ENCODE measurements at regions not wholly inside any gene's neighbourhood (a gene's known extent, or its start where the extent isn't known, plus 50 kb on each side); places are given as distances from the start of the nearest gene placed in this dataset.

DNA sequence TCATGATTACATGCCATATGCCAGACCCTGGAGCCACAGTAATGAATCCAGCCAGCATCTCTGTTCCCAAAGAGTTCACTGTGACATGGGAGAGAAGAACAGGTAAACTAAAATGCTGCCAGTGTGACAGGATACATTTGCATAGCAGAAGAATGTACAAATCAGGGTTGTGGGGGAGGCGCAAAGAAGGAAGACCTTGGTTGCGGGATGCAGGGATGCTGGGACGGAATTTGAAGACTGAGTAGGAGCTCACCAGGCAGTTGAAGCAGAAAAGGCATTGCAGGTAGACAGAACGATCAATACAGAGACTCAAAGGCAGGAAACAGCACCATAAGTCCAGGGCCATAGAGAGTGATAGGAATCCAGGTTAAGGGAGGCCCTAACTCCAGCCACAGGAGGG, 180.3 kb upstream of the ZC3H12A start:
- 38 to 65% (median 52%) methylated on average over 4 of the region's 4 CpGs for WGBS, 3 donors
- H3K36me3 ChIP-seq, result no peaks in the 10 kb centered on the region
- no peaks in the 10 kb centered on the region for H3K27me3 ChIP-seq
- intact Hi-C loops (cut with DNase I), result no loop called here
- no peak overlapping the region for H3K27ac ChIP-seq
- TF ChIP-seq POLR2A (IDR thresholded peaks at IDR 0.05) (no peak), EP300 (IDR thresholded peaks at IDR 0.05) (no peak)
- TF ChIP-seq, protein P1, sequence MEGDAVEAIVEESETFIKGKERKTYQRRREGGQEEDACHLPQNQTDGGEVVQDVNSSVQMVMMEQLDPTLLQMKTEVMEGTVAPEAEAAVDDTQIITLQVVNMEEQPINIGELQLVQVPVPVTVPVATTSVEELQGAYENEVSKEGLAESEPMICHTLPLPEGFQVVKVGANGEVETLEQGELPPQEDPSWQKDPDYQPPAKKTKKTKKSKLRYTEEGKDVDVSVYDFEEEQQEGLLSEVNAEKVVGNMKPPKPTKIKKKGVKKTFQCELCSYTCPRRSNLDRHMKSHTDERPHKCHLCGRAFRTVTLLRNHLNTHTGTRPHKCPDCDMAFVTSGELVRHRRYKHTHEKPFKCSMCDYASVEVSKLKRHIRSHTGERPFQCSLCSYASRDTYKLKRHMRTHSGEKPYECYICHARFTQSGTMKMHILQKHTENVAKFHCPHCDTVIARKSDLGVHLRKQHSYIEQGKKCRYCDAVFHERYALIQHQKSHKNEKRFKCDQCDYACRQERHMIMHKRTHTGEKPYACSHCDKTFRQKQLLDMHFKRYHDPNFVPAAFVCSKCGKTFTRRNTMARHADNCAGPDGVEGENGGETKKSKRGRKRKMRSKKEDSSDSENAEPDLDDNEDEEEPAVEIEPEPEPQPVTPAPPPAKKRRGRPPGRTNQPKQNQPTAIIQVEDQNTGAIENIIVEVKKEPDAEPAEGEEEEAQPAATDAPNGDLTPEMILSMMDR (IDR thresholded peaks at IDR 0.05), result no peak
- H3K4me1 ChIP-seq (ENCODE audit: insufficient read depth), result no peaks in the 10 kb centered on the region
- DNase-seq, result no peak
- H3K4me3 ChIP-seq, result no peak overlapping the region
- no peaks in the 10 kb centered on the region for H3K9me3 ChIP-seq

DNA sequence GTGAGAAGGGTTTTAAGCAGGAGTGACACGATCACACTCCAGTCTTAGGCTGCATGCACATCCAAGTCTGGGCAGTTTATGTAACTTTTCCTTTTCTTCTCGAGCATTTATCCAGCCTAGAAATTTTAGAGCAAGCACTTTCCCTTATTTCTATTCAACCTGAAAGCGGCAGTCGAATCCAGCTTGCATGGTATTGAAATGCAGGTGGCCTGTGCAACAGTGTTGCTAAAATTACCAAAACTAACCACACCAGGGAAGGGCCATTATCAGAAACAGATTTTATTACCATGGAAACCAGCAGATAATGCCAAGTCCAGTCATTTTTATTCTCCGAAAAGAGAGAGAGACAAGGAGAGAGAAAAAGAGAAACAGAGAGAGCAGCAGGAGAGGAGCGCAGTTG, 179.9 kb upstream of the ZC3H12A start:
- Histone ChIP-seq H3K27me3 (no peaks in the 10 kb centered on the region), H3K4me3 (no peak overlapping the region), H3K36me3 (no peaks in the 10 kb centered on the region), H3K9me3 (no peaks in the 10 kb centered on the region), H3K27ac (no peak overlapping the region), H3K4me1 (ENCODE audit: insufficient read depth) (no peaks in the 10 kb centered on the region)
- WGBS, 3 donors, result 47 to 50% (median 48%) methylated on average over 6 of the region's 6 CpGs
- no peak for DNase-seq
- TF ChIP-seq, protein P1 (IDR thresholded peaks at IDR 0.05), result no peak
- no peak for TF ChIP-seq POLR2A (IDR thresholded peaks at IDR 0.05)
- no peak for TF ChIP-seq EP300 (IDR thresholded peaks at IDR 0.05)
- intact Hi-C loops (cut with DNase I), result no loop called here

- no peak overlapping the region for H3K27ac ChIP-seq
- H3K27me3 ChIP-seq, result no peaks in the 10 kb centered on the region
- no peak for DNase-seq
- H3K9me3 ChIP-seq, result no peaks in the 10 kb centered on the region
- no peaks in the 10 kb centered on the region for H3K4me1 ChIP-seq (ENCODE audit: insufficient read depth)
- no peak overlapping the region for H3K4me3 ChIP-seq
- intact Hi-C loops (cut with DNase I), result no loop called here
- H3K36me3 ChIP-seq, result no peaks in the 10 kb centered on the region
- 51 to 62% (median 56%) methylated on average over 6 of the region's 6 CpGs for WGBS, 3 donors
- TF ChIP-seq EP300 (IDR thresholded peaks at IDR 0.05) (no peak), POLR2A (IDR thresholded peaks at IDR 0.05) (no peak)
- TF ChIP-seq, protein P1 (IDR thresholded peaks at IDR 0.05), result no peak
Observed at GRCh38 chr1:37298769-37299168, 175.6 kb upstream of the ZC3H12A start.

- intact Hi-C loops (cut with DNase I), result no loop called here
- Histone ChIP-seq H3K4me3 (no peak overlapping the region), H3K27me3 (no peaks in the 10 kb centered on the region), H3K36me3 (no peaks in the 10 kb centered on the region), H3K27ac (no peak overlapping the region), H3K4me1 (ENCODE audit: insufficient read depth) (no peaks in the 10 kb centered on the region), H3K9me3 (no peaks in the 10 kb centered on the region)
- TF ChIP-seq EP300 (IDR thresholded peaks at IDR 0.05) (no peak), POLR2A (IDR thresholded peaks at IDR 0.05) (no peak)
- TF ChIP-seq, protein P1 (IDR thresholded peaks at IDR 0.05), result no peak
- no peak for DNase-seq
- WGBS, 3 donors, result 72 to 83% (median 75%) methylated on average over 5 of the region's 5 CpGs
Observed at GRCh38 chr1:37299216-37299615, 175.2 kb upstream of the ZC3H12A start.
